IMR-90 (cell line): ENCODE measurements at regions not wholly inside any gene's neighbourhood (a gene's known extent, or its start where the extent isn't known, plus 50 kb on each side); places are given as distances from the start of the nearest gene placed in this dataset.

Source experiments
- ATAC-seq: fragments of 200-7000 bp; cut with Tn5 transposase; 2 replicates; pipeline ENCODE4 v1.9.1; 2020; ENCODE audit warnings: low read depth, mild to moderate bottlenecking, moderate library complexity
- BruUV-seq: library from RNA; stranded (reverse); fragments of 400-500 nt; replicated peaks from 2 replicates; lab custom pipeline; 2021; lab: Mats Ljungman, UMichigan
- CTCF ChIA-PET: fragments of 300-600 bp; formaldehyde crosslinking; extraction: SDS; loops from one replicate; lab custom pipeline; 2021; ENCODE audit warnings: antibody characterized with exemption; lab: Yijun Ruan, JAX
- POLR2A ChIA-PET: fragments of 300-600 bp; sonication (Branson Sonifier 250); formaldehyde crosslinking; loops from one replicate; lab custom pipeline; 2022; ENCODE audit warnings: antibody characterized with exemption; ENCODE audit not compliant: unreplicated experiment; lab: Charles Lee
- DNase-seq: peaks from one replicate; pipeline ENCODE4 v3.0.0; 2013
- H2AFZ ChIP-seq: replicated peaks from 2 replicates; pipeline ENCODE3; 2013; ENCODE audit warnings: low read length, mild to moderate bottlenecking; ENCODE audit not compliant: poor library complexity
- H2AK5ac ChIP-seq: 2 replicates; pipeline ENCODE4 v1.6.1; 2013; ENCODE audit warnings: low read depth, low read length, inconsistent platforms
- H2AK9ac ChIP-seq: replicated peaks from 2 replicates; pipeline ENCODE3; 2013; ENCODE audit warnings: mild to moderate bottlenecking, low read depth, low read length, moderate library complexity; ENCODE audit not compliant: poor library complexity
- H2BK120ac ChIP-seq: 2 replicates; pipeline ENCODE4 v1.6.1; 2013; ENCODE audit warnings: low read depth, low read length, inconsistent platforms
- H2BK15ac ChIP-seq: 3 replicates; pipeline ENCODE4 v1.6.1; 2013; ENCODE audit warnings: low read depth, low read length, inconsistent platforms
- H2BK20ac ChIP-seq: 2 replicates; pipeline ENCODE4 v1.6.1; 2013; ENCODE audit warnings: low read depth, mild to moderate bottlenecking, inconsistent platforms, low read length, moderate library complexity
- H2BK5ac ChIP-seq: 2 replicates; pipeline ENCODE4 v1.6.1; 2013; ENCODE audit warnings: mild to moderate bottlenecking, low read depth, low read length, inconsistent platforms; ENCODE audit not compliant: poor library complexity, severe bottlenecking
- H3K14ac ChIP-seq: replicated peaks from 2 replicates; pipeline ENCODE4 v1.6.1; 2013; ENCODE audit warnings: low read depth, low read length, inconsistent platforms
- H3K18ac ChIP-seq: 2 replicates; pipeline ENCODE4 v1.6.1; 2013; ENCODE audit warnings: low read depth, low read length, control low read depth
- H3K23ac ChIP-seq: 2 replicates; pipeline ENCODE4 v1.6.1; 2013; ENCODE audit warnings: low read depth, low read length, inconsistent platforms
- H3K27ac ChIP-seq: 2 replicates; pipeline ENCODE4 v1.5.1; 2013; ENCODE audit warnings: mild to moderate bottlenecking, control low read depth, low read length; ENCODE audit not compliant: insufficient read depth
- H3K27me3 ChIP-seq: 2 replicates; pipeline ENCODE4 v1.6.1; 2013; ENCODE audit warnings: low read length; ENCODE audit not compliant: control insufficient read depth, insufficient read depth
- H3K36me3 ChIP-seq: 2 replicates; pipeline ENCODE4 v1.6.1; 2013; ENCODE audit warnings: low read length, mixed read lengths; ENCODE audit not compliant: control insufficient read depth, insufficient read depth
- H3K4ac ChIP-seq: 2 replicates; pipeline ENCODE4 v1.6.1; 2013; ENCODE audit warnings: low read depth, low read length, inconsistent platforms
- H3K4me1 ChIP-seq: 2 replicates; pipeline ENCODE4 v1.6.1; 2013; ENCODE audit warnings: low read length, mixed read lengths; ENCODE audit not compliant: control insufficient read depth, insufficient read depth
- H3K4me2 ChIP-seq: 2 replicates; pipeline ENCODE4 v1.6.1; 2013; ENCODE audit warnings: low read depth, mild to moderate bottlenecking, control low read depth, low read length, moderate library complexity
- H3K4me3 ChIP-seq: 2 replicates; pipeline ENCODE4 v1.5.1; 2013; ENCODE audit warnings: low read depth, mild to moderate bottlenecking, control low read depth, low read length, moderate library complexity; ENCODE audit not compliant: insufficient read depth
- H3K56ac ChIP-seq: 2 replicates; pipeline ENCODE4 v1.6.1; 2013; ENCODE audit warnings: low read length, inconsistent platforms; ENCODE audit not compliant: insufficient read depth; ENCODE audit errors: extremely low read depth
- H3K79me1 ChIP-seq, 2 experiments: 2 replicates each; pipeline ENCODE4 v1.6.1; 2013; ENCODE audit warnings: low read length in 2 of 2, inconsistent platforms in 1 of 2, low read depth in 1 of 2
- H3K9ac ChIP-seq: 2 replicates; pipeline ENCODE4 v1.6.1; 2013; ENCODE audit warnings: low read depth, low read length, control low read depth
- H3K9me1 ChIP-seq: 2 replicates; pipeline ENCODE4 v1.6.1; 2013; ENCODE audit warnings: low read length, inconsistent platforms; ENCODE audit not compliant: insufficient read depth
- H3K9me3 ChIP-seq: 2 replicates; pipeline ENCODE4 v1.6.1; 2013; ENCODE audit warnings: low read length; ENCODE audit not compliant: control insufficient read depth, insufficient read depth
- H4K20me1 ChIP-seq: 2 replicates; pipeline ENCODE4 v1.6.1; 2013; ENCODE audit warnings: low read length, inconsistent platforms; ENCODE audit not compliant: insufficient read depth
- H4K5ac ChIP-seq: 2 replicates; pipeline ENCODE4 v1.6.1; 2013; ENCODE audit warnings: mild to moderate bottlenecking, low read depth, low read length, control low read depth
- H4K8ac ChIP-seq, 2 experiments: 2 replicates each; pipeline ENCODE4 v1.6.1; 2013; ENCODE audit warnings: low read depth in 2 of 2, low read length in 2 of 2, control low read depth in 1 of 2, inconsistent platforms in 1 of 2
- H4K91ac ChIP-seq: 2 replicates; pipeline ENCODE4 v1.6.1; 2013; ENCODE audit warnings: low read depth, low read length, inconsistent platforms; ENCODE audit not compliant: insufficient read depth
- BHLHE40 ChIP-seq: fragments of 150-350 bp; IDR thresholded peaks from 2 replicates; pipeline ENCODE4 v1.6.1; 2016; ENCODE audit warnings: mild to moderate bottlenecking, low read depth, low read length
- CEBPB ChIP-seq: IDR thresholded peaks from 2 replicates; pipeline ENCODE4 v1.6.1; 2012; ENCODE audit warnings: low read depth, low read length, improper control_type of control experiment
- CHD1 ChIP-seq: IDR thresholded peaks from 2 replicates; pipeline ENCODE4 v1.6.1; 2012; ENCODE audit warnings: low read depth, low read length, improper control_type of control experiment
- CTCF ChIP-seq: conservative IDR thresholded peaks from 2 replicates; pipeline ENCODE4 v1.5.1; 2012; ENCODE audit warnings: mild to moderate bottlenecking, low read depth, low read length, improper control_type of control experiment
- ELK1 ChIP-seq: fragments of 150-350 bp; IDR thresholded peaks from 2 replicates; pipeline ENCODE4 v1.6.1; 2016; ENCODE audit warnings: low read depth, mild to moderate bottlenecking, low read length, moderate library complexity, borderline replicate concordance
- FOS ChIP-seq: fragments of 150-350 bp; IDR thresholded peaks from 2 replicates; pipeline ENCODE4 v1.6.1; 2016; ENCODE audit warnings: low read depth, low read length
- MAFK ChIP-seq: IDR thresholded peaks from 2 replicates; pipeline ENCODE4 v1.6.1; 2012; ENCODE audit warnings: low read depth, low read length, improper control_type of control experiment
- MAZ ChIP-seq: IDR thresholded peaks from 2 replicates; pipeline ENCODE4 v1.6.1; 2012; ENCODE audit warnings: low read depth, mild to moderate bottlenecking, low read length, improper control_type of control experiment, moderate library complexity, borderline replicate concordance
- MXI1 ChIP-seq: IDR thresholded peaks from 2 replicates; pipeline ENCODE4 v1.6.1; 2012; ENCODE audit warnings: low read depth, mild to moderate bottlenecking, low read length, moderate library complexity, borderline replicate concordance
- NFE2L2 ChIP-seq: fragments of 150-350 bp; IDR thresholded peaks from 2 replicates; pipeline ENCODE4 v1.6.1; 2016; ENCODE audit warnings: low read depth, mild to moderate bottlenecking, low read length
- POLR2A ChIP-seq: IDR thresholded peaks from 2 replicates; pipeline ENCODE4 v1.6.1; 2012; ENCODE audit warnings: mild to moderate bottlenecking, low read depth, low read length
- RAD21 ChIP-seq: IDR thresholded peaks from 2 replicates; pipeline ENCODE4 v1.6.1; 2012; ENCODE audit warnings: low read length, improper control_type of control experiment
- RCOR1 ChIP-seq: IDR thresholded peaks from 2 replicates; pipeline ENCODE4 v1.6.1; 2012; ENCODE audit warnings: mild to moderate bottlenecking, low read length, improper control_type of control experiment; ENCODE audit not compliant: insufficient replicate concordance
- RFX5 ChIP-seq: IDR thresholded peaks from 2 replicates; pipeline ENCODE4 v1.8.0; 2012; ENCODE audit warnings: low read depth, mild to moderate bottlenecking, low read length, moderate library complexity
- SMC3 ChIP-seq: fragments of 150-350 bp; IDR thresholded peaks from 2 replicates; pipeline ENCODE4 v1.6.1; 2016; ENCODE audit warnings: low read depth, mild to moderate bottlenecking, antibody characterized with exemption, low read length, moderate library complexity
- USF2 ChIP-seq: fragments of 150-350 bp; IDR thresholded peaks from 2 replicates; pipeline ENCODE4 v1.6.1; 2017; ENCODE audit warnings: mild to moderate bottlenecking, antibody characterized with exemption, low read length, low read depth
- WGBS, 2 experiments: methylation state at CpG; one replicate each; pipeline versions ENCODE4 v1.1.5 to v1.1.7; 2013; ENCODE audit warnings: missing lambda C conversion rate in 2 of 2; ENCODE audit not compliant: insufficient read length in 1 of 2; ENCODE audit errors: extremely low coverage in 2 of 2; 5-methylcytosine and 5-hydroxymethylcytosine counted together
- dilution Hi-C: fragments of 300-500 bp; cut with HindIII; formaldehyde crosslinking; loops from one replicate; pipeline ENCODE4 v1.14.3; 2018; ENCODE audit warnings: low sequenced_read_pairs; ENCODE audit not compliant: unreplicated experiment
- in situ Hi-C: fragments of 300-500 bp; cut with MboI; formaldehyde crosslinking; loops from 3 replicates; pipeline ENCODE4 v1.14.3; 2019; ENCODE audit warnings: low sequenced_read_pairs, inconsistent platforms, mixed read lengths
- intact Hi-C: fragments of 100-400 bp; cut with micrococcal nuclease; formaldehyde crosslinking; loops from 2 replicates; pipeline ENCODE4 v1.10.0; 2022

GRCh38 chr6:154649721-154650120 lies 83.5 kb upstream of the SCAF8 start:
- Histone ChIP-seq H3K79me1 (no peaks in the 10 kb centered on the region), H3K4me3 (no peak overlapping the region)
- POLR2A ChIA-PET = no interaction called here

More at GRCh38 chr6:154649721-154650120, 83.5 kb upstream of the SCAF8 start:
- Histone ChIP-seq H3K4me1 (no peaks in the 10 kb centered on the region), H2BK20ac (no peak overlapping the region), H2AFZ (no peak overlapping the region), H3K36me3 (no peaks in the 10 kb centered on the region), H3K27ac (no peak overlapping the region), H3K9me1 (no peaks in the 10 kb centered on the region; the same call in 1 of the 2 replicates), H4K8ac (no peak overlapping the region), H2BK15ac (no peak overlapping the region), H2AK9ac (no peak overlapping the region), H4K91ac (no peak overlapping the region), H3K9ac (no peak overlapping the region), H4K20me1 (no peaks in the 10 kb centered on the region), H2BK5ac (no peak overlapping the region), H3K23ac (no peak overlapping the region), H3K27me3 (no peaks in the 10 kb centered on the region; the same call in 1 of the 2 replicates), H3K18ac (no peak overlapping the region), H4K5ac (no peak overlapping the region), H3K9me3 (no peaks in the 10 kb centered on the region), H2BK120ac (no peak overlapping the region), H3K4ac (no peak overlapping the region), H3K56ac (no peak overlapping the region), H3K4me2 (no peak overlapping the region), H3K14ac (no peak overlapping the region), H2AK5ac (no peak overlapping the region)
- CTCF ChIA-PET = interaction anchor here (0.6 kb wide), 1 partner anchor 315 kb away, joined by 5 read pairs; no protein-coding TSS in a partner anchor
- DNase-seq (no peak), ATAC-seq (no peak)
- intact Hi-C loops = no loop called here
- TF ChIP-seq CEBPB (no peak), ELK1 (no peak), CTCF (no peak), RAD21 (no peak), POLR2A (no peak), NFE2L2 (no peak), BHLHE40 (no peak), RCOR1 (no peak), CHD1 (no peak), MAFK (no peak), MAZ (no peak), RFX5 (no peak), SMC3 (no peak), MXI1 (no peak), USF2 (no peak), FOS (no peak)
- dilution Hi-C loops = no loop called here
- WGBS, 2 experiments = 80% methylated on average over 1 of the region's 5 CpGs; no CpG with 5 or more reads in 1 of the 2 experiments
- in situ Hi-C loops = no loop called here
- no TSS peak for BruUV-seq
